ENCODE measurements at regions not wholly inside any gene's neighbourhood (a gene's known extent, or its start where the extent isn't known, plus 50 kb on each side); places are given as distances from the start of the nearest gene placed in this dataset.

- CTCF ChIA-PET: no interaction called here
- Mint-ChIP-seq H3K36me3 (no peaks in the 10 kb centered on the region), H3K27me3 (no peaks in the 10 kb centered on the region), H3K9me3 (peaks cover 6% of the 10 kb centered on the region), H3K27ac (no peak overlapping the region), H3K4me1 (ENCODE audit: low read depth) (no peaks in the 10 kb centered on the region), H3K4me3 (no peak overlapping the region)
- DNase-seq: no peak
- intact Hi-C loops (cut with micrococcal nuclease): no loop called here
- POLR2A ChIA-PET: no interaction called here
These were observed 285.8 kb upstream of the ZNF608 start for GRCh38 chr5:125032286-125032685.

- intact Hi-C loops (cut with micrococcal nuclease): no loop called here
- H3K4me3 Mint-ChIP-seq: no peak overlapping the region
- DNase-seq: no peak
- no peaks in the 10 kb centered on the region for H3K36me3 Mint-ChIP-seq
- peaks cover 3% of the 10 kb centered on the region for H3K9me3 Mint-ChIP-seq
- ChIA-PET CTCF (interaction anchor here (0.8 kb wide), 1 partner anchor 335 kb away, joined by 3 read pairs; no protein-coding TSS in a partner anchor), POLR2A (no interaction called here)
- H3K27ac Mint-ChIP-seq: no peak overlapping the region
- no peaks in the 10 kb centered on the region for H3K4me1 Mint-ChIP-seq (ENCODE audit: low read depth)
- no peaks in the 10 kb centered on the region for H3K27me3 Mint-ChIP-seq
These were observed 287.2 kb upstream of the ZNF608 start for GRCh38 chr5:125033602-125034001.

GRCh38 chr5:125034331-125034730, 287.9 kb upstream of the ZNF608 start:
- Mint-ChIP-seq H3K9me3 (peaks cover 3% of the 10 kb centered on the region), H3K36me3 (no peaks in the 10 kb centered on the region), H3K27me3 (no peaks in the 10 kb centered on the region), H3K27ac (no peak overlapping the region), H3K4me3 (no peak overlapping the region), H3K4me1 (ENCODE audit: low read depth) (no peaks in the 10 kb centered on the region)
- POLR2A ChIA-PET: no interaction called here
- intact Hi-C loops (cut with micrococcal nuclease): no loop called here
- DNase-seq: no peak
- CTCF ChIA-PET: interaction anchor here (0.8 kb wide), 1 partner anchor 336 kb away, joined by 3 read pairs; no protein-coding TSS in a partner anchor

- Mint-ChIP-seq H3K27me3 (no peaks in the 10 kb centered on the region), H3K4me1 (ENCODE audit: low read depth) (no peaks in the 10 kb centered on the region), H3K4me3 (no peak overlapping the region), H3K9me3 (peaks cover 3% of the 10 kb centered on the region), H3K36me3 (no peaks in the 10 kb centered on the region), H3K27ac (no peak overlapping the region)
- no peak for DNase-seq
- CTCF ChIA-PET: no interaction called here
- POLR2A ChIA-PET: no interaction called here
- intact Hi-C loops (cut with micrococcal nuclease): no loop called here
These were observed 290.1 kb upstream of the ZNF608 start for GRCh38 chr5:125036494-125036893.

- ChIA-PET POLR2A (no interaction called here), CTCF (no interaction called here)
- no peaks in the 10 kb centered on the region for H3K36me3 Mint-ChIP-seq
- no peak for DNase-seq
- no peak overlapping the region for H3K27ac Mint-ChIP-seq
- H3K27me3 Mint-ChIP-seq: no peaks in the 10 kb centered on the region
- no peaks in the 10 kb centered on the region for H3K4me1 Mint-ChIP-seq (ENCODE audit: low read depth)
- no peak overlapping the region for H3K4me3 Mint-ChIP-seq
- peaks cover 3% of the 10 kb centered on the region for H3K9me3 Mint-ChIP-seq
- intact Hi-C loops (cut with micrococcal nuclease): no loop called here
These were observed 290.6 kb upstream of the ZNF608 start for GRCh38 chr5:125037020-125037419.

GRCh38 chr5:125037530-125037929, 291.1 kb upstream of the ZNF608 start:
- no peaks in the 10 kb centered on the region for H3K27me3 Mint-ChIP-seq
- DNase-seq: no peak
- H3K4me1 Mint-ChIP-seq (ENCODE audit: low read depth): no peaks in the 10 kb centered on the region
- ChIA-PET POLR2A (no interaction called here), CTCF (no interaction called here)
- H3K36me3 Mint-ChIP-seq: no peaks in the 10 kb centered on the region
- intact Hi-C loops (cut with micrococcal nuclease): no loop called here
- peaks cover 3% of the 10 kb centered on the region for H3K9me3 Mint-ChIP-seq
- H3K27ac Mint-ChIP-seq: no peak overlapping the region
- H3K4me3 Mint-ChIP-seq: no peak overlapping the region

- Mint-ChIP-seq H3K4me3 (no peak overlapping the region), H3K9me3 (peaks cover 3% of the 10 kb centered on the region), H3K4me1 (ENCODE audit: low read depth) (no peaks in the 10 kb centered on the region), H3K36me3 (no peaks in the 10 kb centered on the region), H3K27ac (no peak overlapping the region), H3K27me3 (no peaks in the 10 kb centered on the region)
- POLR2A ChIA-PET: no interaction called here
- no peak for DNase-seq
- CTCF ChIA-PET: no interaction called here
- intact Hi-C loops (cut with micrococcal nuclease): no loop called here
These were observed 292.0 kb upstream of the ZNF608 start for GRCh38 chr5:125038477-125038876.

GRCh38 chr5:125041798-125042197, 295.4 kb upstream of the ZNF608 start:
- no peak for DNase-seq
- POLR2A ChIA-PET: no interaction called here
- CTCF ChIA-PET: no interaction called here
- Mint-ChIP-seq H3K9me3 (no peaks in the 10 kb centered on the region), H3K4me1 (ENCODE audit: low read depth) (no peaks in the 10 kb centered on the region), H3K4me3 (no peak overlapping the region), H3K36me3 (no peaks in the 10 kb centered on the region), H3K27me3 (no peaks in the 10 kb centered on the region), H3K27ac (no peak overlapping the region)
- intact Hi-C loops (cut with micrococcal nuclease): no loop called here

GRCh38 chr5:125042261-125042890, 295.9 kb upstream of the ZNF608 start:
- no peak for DNase-seq
- intact Hi-C loops (cut with micrococcal nuclease): no loop called here
- Mint-ChIP-seq H3K4me1 (ENCODE audit: low read depth) (no peaks in the 10 kb centered on the region), H3K27me3 (no peaks in the 10 kb centered on the region), H3K4me3 (no peak overlapping the region), H3K27ac (no peak overlapping the region), H3K36me3 (no peaks in the 10 kb centered on the region), H3K9me3 (no peaks in the 10 kb centered on the region)
- ChIA-PET POLR2A (no interaction called here), CTCF (no interaction called here)

GRCh38 chr5:125043781-125044391, 297.4 kb upstream of the ZNF608 start:
- H3K4me1 Mint-ChIP-seq (ENCODE audit: low read depth): no peaks in the 10 kb centered on the region
- H3K27me3 Mint-ChIP-seq: no peaks in the 10 kb centered on the region
- H3K36me3 Mint-ChIP-seq: no peaks in the 10 kb centered on the region
- CTCF ChIA-PET: no interaction called here
- H3K4me3 Mint-ChIP-seq: no peak overlapping the region
- POLR2A ChIA-PET: no interaction called here
- intact Hi-C loops (cut with micrococcal nuclease): no loop called here
- no peaks in the 10 kb centered on the region for H3K9me3 Mint-ChIP-seq
- no peak overlapping the region for H3K27ac Mint-ChIP-seq
- DNase-seq: no peak

- no peak overlapping the region for H3K4me3 Mint-ChIP-seq
- no peaks in the 10 kb centered on the region for H3K4me1 Mint-ChIP-seq (ENCODE audit: low read depth)
- no peaks in the 10 kb centered on the region for H3K9me3 Mint-ChIP-seq
- no peak overlapping the region for H3K27ac Mint-ChIP-seq
- ChIA-PET CTCF (no interaction called here), POLR2A (no interaction called here)
- H3K27me3 Mint-ChIP-seq: no peaks in the 10 kb centered on the region
- H3K36me3 Mint-ChIP-seq: no peaks in the 10 kb centered on the region
- DNase-seq: no peak
- intact Hi-C loops (cut with micrococcal nuclease): no loop called here
These were observed 298.2 kb upstream of the ZNF608 start for GRCh38 chr5:125044491-125045282.

GRCh38 chr5:125045646-125046045, 299.2 kb upstream of the ZNF608 start:
- H3K9me3 Mint-ChIP-seq: no peaks in the 10 kb centered on the region
- no peak overlapping the region for H3K27ac Mint-ChIP-seq
- intact Hi-C loops (cut with micrococcal nuclease): no loop called here
- no peaks in the 10 kb centered on the region for H3K4me1 Mint-ChIP-seq (ENCODE audit: low read depth)
- no peak for DNase-seq
- H3K27me3 Mint-ChIP-seq: no peaks in the 10 kb centered on the region
- CTCF ChIA-PET: no interaction called here
- POLR2A ChIA-PET: no interaction called here
- no peaks in the 10 kb centered on the region for H3K36me3 Mint-ChIP-seq
- no peak overlapping the region for H3K4me3 Mint-ChIP-seq

GRCh38 chr5:125046838-125047237, 300.4 kb upstream of the ZNF608 start:
- Mint-ChIP-seq H3K4me3 (no peak overlapping the region), H3K27me3 (no peaks in the 10 kb centered on the region), H3K36me3 (no peaks in the 10 kb centered on the region), H3K27ac (no peak overlapping the region), H3K4me1 (ENCODE audit: low read depth) (no peaks in the 10 kb centered on the region), H3K9me3 (no peaks in the 10 kb centered on the region)
- ChIA-PET POLR2A (no interaction called here), CTCF (no interaction called here)
- intact Hi-C loops (cut with micrococcal nuclease): no loop called here
- DNase-seq: no peak

Measured in activated CD4-positive, alpha-beta memory T cell treated with anti-CD3 and anti-CD28 coated beads for 36 hours (primary cell).